ENCODE measurements at regions not wholly inside any gene's neighbourhood (a gene's known extent, or its start where the extent isn't known, plus 50 kb on each side); places are given as distances from the start of the nearest gene placed in this dataset.

- DNase-seq (ENCODE audit: low read depth), result no peak
These were observed 96.7 kb upstream of the PMEPA1 start for GRCh38 chr20:57806476-57806875.

DNA sequence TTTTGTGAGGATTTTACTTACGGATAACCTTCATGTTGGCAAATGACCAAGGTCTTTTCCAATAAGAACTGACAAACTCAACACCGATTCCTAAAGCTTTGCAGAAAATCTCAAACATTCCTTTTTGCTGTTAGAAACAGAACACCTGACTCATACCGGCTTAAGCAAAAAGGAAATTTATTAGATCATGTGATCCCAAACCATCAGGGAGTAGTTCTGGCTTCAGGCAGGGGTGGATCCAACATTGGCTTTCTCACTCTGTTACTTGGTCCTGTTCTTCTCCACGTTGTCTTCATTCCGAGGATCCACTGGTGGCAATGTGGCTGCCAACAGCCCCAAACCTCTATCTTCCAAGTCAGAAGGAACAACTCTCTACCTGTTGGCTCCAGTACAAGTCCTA lies 95.9 kb upstream of the PMEPA1 start:
- DNase-seq (ENCODE audit: low read depth), result peak; percentile 9

DNA sequence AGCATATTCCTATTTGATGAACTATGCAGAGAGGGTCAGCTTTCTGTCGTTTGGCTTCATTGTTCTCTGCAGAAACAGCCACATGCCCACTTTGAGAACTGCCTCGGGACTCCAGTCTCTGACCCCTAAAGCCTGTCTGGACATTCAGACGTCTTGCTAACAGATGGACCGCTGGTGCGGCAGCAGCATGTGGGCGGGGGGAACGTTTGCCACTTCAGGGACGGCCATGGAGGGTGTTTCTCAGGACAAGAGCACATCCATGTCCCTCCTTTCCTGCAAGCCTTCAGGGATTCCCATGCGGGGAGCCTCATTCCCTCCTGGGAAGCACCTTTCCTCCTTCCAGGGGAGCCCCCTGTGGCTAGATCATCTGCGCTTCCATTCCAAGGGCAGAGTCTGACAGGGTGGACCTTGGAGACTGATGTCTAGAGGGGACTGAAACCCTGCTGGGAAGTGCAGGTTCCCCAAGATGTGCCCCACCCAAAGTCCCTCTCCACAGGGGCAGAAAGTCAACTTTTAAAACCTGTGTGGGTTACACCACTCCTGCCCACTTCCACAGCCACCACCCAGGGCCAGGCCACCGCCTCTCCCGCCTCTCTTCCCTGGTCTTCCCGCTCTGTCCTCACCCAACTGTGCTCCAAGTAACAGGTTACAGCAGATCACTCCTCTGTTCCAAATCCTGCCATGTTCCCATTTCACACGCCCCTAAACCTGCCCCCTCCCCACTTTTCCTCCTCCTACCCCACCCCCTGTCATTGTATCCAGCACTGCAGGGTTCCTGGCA lies 94.8 kb upstream of the PMEPA1 start:
- DNase-seq (ENCODE audit: low read depth), result no peak

- DNase-seq (ENCODE audit: low read depth), result no peak
These were observed 93.7 kb upstream of the PMEPA1 start for GRCh38 chr20:57803508-57804005.

GRCh38 chr20:57802765-57803507 lies 93.1 kb upstream of the PMEPA1 start:
- DNase-seq (ENCODE audit: low read depth), result no peak

DNA sequence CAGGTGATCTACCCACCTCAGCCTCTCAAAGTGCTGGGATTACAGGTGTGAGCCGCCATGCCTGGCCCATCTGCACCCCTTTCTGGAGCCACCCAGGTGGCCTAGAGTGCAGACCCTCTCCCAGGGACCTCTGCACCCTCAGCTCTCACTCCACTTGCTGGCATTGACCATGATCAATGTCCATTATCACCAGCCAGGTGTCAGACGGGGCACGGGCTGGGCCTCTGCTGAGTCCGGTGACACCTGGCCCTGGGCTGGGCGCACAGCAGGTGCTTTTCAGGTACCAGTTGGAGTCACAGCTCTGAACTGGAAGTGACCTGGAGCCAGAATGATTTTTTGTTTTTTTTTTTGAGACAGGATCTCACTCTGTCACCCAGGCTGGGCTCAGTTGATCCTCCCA lies 91.8 kb upstream of the PMEPA1 start:
- no peak for DNase-seq (ENCODE audit: low read depth)

- no peak for DNase-seq (ENCODE audit: low read depth)
These were observed 91.1 kb upstream of the PMEPA1 start for GRCh38 chr20:57800791-57801430.

GRCh38 chr20:57797401-57797800 lies 87.6 kb upstream of the PMEPA1 start:
- no peak for DNase-seq (ENCODE audit: low read depth)

DNA sequence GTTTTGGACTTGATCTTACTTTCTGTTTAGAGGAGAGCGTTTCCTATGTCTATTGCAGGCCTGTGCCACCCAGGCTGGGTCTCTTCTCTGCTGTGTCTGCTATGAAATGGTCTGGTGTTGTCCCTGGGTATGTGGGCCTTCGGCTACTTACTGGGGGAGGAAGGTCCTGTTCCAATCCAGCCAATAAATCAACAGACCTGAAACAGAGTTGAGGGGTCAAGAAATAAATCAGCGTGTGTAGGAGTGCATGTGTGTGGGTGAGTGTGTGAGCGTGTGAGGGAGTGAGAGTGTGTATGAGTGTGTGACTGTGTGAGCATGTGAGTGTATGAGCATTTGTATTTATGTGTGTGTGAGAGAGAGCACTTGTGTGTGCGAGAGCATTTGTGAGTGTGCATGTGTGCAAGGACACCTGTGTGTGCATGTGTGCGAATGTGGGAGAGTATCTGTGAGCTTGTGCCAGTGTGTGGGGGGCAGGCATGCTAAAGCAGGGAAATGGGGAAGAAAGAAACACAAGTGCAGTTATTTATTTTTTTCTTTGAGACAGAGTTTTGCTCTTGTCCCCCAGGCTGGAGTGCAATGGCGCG lies 86.3 kb upstream of the PMEPA1 start:
- DNase-seq (ENCODE audit: low read depth), result no peak

DNA sequence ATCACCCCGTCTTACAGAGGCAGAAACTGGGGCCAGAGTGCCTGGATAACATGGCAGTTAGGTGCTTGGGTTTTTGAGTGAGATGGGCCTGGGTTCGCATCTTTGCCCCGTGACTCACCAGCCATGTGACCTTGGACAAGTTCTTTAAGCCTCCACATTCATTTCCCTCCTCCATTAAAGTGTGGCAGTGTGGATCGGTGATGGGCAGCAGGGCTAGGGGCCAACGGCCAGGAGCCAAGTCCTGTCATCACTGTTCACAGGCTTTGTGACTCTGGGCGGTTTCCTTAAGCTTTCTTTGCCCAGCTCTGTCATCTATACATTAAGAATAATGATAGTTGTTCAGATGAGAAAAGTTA lies 85.5 kb upstream of the PMEPA1 start:
- peak; percentile 71 for DNase-seq (ENCODE audit: low read depth)

DNA sequence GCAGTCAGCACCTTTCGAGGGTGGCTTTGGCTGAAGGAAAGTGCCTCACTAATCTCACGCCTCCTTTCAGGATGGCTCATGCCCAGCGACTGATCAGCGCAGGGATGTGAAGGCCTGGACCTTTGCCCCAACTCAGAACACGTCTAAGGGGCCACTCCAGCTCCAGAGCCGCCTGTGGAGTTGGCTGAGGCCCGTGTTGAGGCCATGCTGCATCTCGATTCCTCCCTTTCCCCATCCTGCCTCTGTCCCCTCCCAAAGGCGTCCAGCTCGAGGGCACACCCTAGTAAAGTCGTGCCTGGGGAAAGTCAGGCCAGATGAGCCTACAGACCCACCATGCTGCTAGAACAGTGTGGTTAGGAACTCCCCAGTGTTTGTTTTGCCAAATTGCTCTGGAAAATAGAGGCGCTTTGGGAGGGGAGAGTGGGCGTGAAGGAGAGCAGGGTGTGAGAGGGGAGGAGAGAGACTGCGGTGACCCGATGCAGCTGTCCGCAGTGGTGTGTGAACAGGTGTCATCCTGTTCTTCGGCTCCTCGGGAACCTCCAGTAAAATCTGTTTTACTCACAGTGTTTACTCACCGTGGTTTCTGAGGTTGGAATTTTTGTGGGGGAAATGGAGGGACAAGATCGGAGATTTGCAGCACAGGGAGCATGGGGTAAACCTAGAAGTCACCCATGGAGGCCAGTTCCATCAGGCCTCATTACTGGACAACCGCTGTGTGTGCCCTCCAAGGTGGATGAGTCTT lies 85.0 kb upstream of the PMEPA1 start:
- DNase-seq (ENCODE audit: low read depth), result peak; percentile 74

- DNase-seq (ENCODE audit: low read depth), result no peak
These were observed 84.2 kb upstream of the PMEPA1 start for GRCh38 chr20:57794036-57794435.

DNA sequence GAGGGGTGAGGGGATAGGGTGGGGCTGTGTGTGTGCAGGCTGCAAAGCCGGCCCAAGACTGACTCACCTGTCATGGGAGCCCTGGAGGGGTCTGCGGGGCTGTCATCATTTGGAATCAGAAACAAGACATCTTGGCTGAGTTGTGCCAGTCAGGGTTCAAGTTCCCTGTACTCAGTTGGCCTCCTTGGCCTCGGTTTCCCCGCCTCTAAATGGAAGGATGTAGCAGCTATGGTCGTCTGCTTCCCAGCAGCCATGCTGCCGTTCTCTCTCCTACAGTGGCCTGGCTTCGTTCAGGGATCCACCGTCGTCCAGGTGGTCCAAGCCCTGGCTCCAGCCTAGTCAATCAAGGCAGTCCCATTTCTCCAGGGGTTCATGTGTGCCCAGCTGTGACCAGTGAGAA lies 83.6 kb upstream of the PMEPA1 start:
- DNase-seq (ENCODE audit: low read depth), result no peak

GRCh38 chr20:57792386-57793080 lies 82.7 kb upstream of the PMEPA1 start:
- DNase-seq (ENCODE audit: low read depth), result peak; percentile 13

DNA sequence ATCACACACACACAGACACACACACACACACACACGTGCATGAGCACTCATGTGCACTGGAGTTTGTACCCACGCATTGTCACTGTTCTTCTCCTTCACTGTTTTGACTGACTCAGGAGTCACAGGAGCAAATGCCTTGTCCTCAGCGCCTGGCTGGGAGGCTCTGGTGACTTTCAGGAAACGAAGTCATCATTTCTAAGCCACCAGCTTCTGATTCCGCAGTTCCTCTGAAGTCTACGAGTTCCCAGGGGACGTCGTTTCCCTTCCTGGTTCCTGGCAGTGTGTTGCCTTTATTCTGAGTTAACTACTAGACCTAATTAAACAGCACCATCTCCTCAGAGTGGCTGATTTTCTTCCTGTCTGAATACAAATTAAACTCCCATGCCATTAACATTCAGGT lies 82.2 kb upstream of the PMEPA1 start:
- no peak for DNase-seq (ENCODE audit: low read depth)

- DNase-seq (ENCODE audit: low read depth), result no peak
These were observed 81.6 kb upstream of the PMEPA1 start for GRCh38 chr20:57791178-57791962.

GRCh38 chr20:57790176-57790575 lies 80.4 kb upstream of the PMEPA1 start:
- DNase-seq (ENCODE audit: low read depth), result no peak

GRCh38 chr20:57788936-57789613 lies 79.3 kb upstream of the PMEPA1 start:
- no peak for DNase-seq (ENCODE audit: low read depth)

GRCh38 chr20:57787990-57788781 lies 78.4 kb upstream of the PMEPA1 start:
- peak; percentile 16 for DNase-seq (ENCODE audit: low read depth)

Data from renal cortical epithelial cell (primary cell).